DOHH2 (cell line): ENCODE measurements at regions not wholly inside any gene's neighbourhood (a gene's known extent, or its start where the extent isn't known, plus 50 kb on each side); places are given as distances from the start of the nearest gene placed in this dataset.

Experiments
- EZH2phosphoT487 ChIP-seq: fragments of 200-600 bp; sonication (generic); IDR thresholded peaks from 2 replicates; pipeline ENCODE4 v1.6.1; 2017; ENCODE audit warnings: borderline replicate concordance, mild to moderate bottlenecking, antibody characterized with exemption, low read length, moderate library complexity, mixed read lengths
- TF ChIP-seq, protein P1 (sequence below): fragments of 200-600 bp; sonication (generic); IDR thresholded peaks from one replicate; pipeline ENCODE4 v1.5.1; 2014; ENCODE audit warnings: antibody characterized with exemption, mild to moderate bottlenecking, low read depth, low read length; ENCODE audit not compliant: poor library complexity, severe bottlenecking

DNA sequence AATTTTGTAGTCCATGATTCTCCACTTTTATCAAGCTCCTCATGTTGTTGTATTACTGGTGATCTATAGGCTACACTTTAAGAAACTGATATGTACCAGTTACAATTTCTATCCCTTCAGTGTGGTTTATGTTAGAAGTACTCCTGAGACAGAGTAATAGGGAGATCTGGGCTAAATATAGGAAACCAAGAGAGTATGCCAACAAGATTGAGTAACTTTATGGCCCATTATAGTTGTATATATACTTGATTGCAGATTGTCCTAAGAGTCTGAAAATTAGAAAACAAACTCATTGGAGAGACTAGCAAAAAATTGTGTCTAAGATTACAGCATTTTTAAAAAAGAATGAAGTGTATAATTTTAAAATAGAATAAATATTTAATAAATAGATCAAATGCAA lies 605.6 kb downstream of the XIRP2 start:
- TF ChIP-seq, protein P1, sequence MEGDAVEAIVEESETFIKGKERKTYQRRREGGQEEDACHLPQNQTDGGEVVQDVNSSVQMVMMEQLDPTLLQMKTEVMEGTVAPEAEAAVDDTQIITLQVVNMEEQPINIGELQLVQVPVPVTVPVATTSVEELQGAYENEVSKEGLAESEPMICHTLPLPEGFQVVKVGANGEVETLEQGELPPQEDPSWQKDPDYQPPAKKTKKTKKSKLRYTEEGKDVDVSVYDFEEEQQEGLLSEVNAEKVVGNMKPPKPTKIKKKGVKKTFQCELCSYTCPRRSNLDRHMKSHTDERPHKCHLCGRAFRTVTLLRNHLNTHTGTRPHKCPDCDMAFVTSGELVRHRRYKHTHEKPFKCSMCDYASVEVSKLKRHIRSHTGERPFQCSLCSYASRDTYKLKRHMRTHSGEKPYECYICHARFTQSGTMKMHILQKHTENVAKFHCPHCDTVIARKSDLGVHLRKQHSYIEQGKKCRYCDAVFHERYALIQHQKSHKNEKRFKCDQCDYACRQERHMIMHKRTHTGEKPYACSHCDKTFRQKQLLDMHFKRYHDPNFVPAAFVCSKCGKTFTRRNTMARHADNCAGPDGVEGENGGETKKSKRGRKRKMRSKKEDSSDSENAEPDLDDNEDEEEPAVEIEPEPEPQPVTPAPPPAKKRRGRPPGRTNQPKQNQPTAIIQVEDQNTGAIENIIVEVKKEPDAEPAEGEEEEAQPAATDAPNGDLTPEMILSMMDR = no peak
- no peak for TF ChIP-seq EZH2phosphoT487
